HG02870 (cell line): ENCODE measurements at regions not wholly inside any gene's neighbourhood (a gene's known extent, or its start where the extent isn't known, plus 50 kb on each side); places are given as distances from the start of the nearest gene placed in this dataset.

Source experiments
- ATAC-seq: cut with Tn5 transposase; IDR thresholded peaks from one replicate; pipeline ENCODE4 v1.9.1; 2021; ENCODE audit warnings: mild to moderate bottlenecking, moderate library complexity; ENCODE audit not compliant: unreplicated experiment

DNA sequence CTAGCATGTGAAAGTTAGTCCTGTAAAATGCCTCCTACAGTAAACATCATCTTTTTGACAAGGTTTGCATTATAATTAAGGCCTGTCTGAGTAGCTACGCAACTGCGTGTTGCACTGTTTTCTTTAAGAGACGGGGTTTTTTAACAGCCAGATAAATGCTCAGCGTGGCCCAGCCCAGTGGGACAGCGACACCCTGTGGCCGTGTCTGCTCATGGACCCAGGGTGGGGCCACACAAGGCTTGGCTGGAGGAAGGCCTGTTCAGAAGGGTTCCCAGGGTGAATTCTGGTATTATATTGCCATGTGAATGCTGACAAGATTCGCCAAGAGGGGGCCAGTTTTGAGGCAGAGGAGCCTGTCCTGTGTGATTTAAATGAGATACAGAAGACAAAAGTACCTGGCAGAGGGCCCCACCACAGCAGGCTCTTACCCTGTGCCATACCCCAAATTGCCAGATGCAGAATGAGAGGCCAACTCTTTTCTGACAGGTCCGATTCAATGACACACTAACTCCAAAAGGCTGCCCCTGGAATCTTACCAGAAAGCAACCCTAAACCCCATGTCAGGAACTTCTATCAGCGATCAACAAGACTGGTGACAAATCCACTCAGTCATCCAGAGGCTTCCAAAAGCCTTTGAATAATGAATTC, 65.9 kb upstream of the IRX6 start:
- peak; percentile 76 for ATAC-seq

DNA sequence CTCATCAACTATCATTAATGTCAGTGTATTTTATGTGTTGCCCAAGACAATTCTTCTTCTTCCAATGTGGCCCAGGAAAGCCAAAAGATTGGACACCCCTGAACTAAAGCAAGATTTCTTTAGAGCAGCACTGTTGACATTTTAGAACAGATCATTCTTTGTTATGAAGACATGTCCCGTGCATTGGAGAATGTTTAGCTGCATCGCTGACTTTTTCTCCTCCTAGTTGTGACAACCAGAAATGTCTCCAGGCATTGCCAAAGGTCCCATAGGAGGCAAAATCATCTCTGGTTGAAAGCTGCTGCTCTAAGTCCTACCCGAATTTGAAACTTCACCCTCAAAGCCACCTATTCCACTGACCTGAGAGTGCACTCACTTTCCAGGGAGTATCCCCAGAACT, 62.7 kb upstream of the IRX6 start:
- ATAC-seq: no peak

DNA sequence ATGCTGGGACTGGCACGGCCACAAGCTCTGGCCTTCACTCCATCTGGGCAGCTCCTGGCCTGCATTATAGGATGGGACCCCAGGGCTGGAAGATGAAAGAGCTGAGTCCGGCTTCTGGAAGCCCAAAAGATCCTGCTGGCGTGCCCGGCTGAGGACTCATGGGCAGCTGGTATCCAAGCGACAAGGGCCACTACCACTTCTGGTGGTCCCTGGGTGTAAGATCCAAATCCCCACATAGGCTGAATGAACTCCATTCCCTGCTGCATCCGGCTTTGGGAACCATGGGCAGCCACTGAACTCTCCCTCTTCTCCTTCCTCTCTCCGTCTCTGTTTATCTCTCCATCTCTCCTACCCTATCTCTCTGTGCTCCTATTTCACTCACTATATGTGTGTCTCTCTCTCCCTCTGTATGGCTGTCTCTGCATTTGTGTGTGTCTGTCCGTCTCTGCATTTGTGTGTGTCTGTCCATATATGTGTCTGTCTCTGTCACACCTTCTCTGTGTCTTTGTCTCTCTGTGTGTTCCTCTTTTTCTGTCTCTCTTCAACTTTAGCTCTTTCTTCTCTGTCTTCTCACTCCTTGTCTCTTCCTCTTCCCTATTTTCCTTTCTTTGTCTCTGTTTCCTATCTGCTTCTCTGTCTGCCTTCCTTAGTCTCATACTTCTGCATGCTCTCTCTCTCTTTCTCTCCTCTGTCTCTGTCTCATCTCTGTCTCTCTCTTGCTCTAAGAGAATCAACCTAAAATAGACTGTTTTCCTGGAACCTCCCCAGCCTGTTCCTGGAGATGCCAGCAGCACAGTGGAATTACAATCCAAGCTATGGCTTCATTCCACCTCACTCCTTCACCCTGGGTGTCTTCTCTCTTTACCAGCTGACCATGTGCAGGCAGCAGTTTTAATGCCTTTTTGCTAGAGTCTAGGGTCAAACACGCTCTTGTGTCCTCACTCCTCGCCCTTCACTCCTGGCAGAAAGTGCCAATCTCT, 60.4 kb upstream of the IRX6 start:
- no peak for ATAC-seq

DNA sequence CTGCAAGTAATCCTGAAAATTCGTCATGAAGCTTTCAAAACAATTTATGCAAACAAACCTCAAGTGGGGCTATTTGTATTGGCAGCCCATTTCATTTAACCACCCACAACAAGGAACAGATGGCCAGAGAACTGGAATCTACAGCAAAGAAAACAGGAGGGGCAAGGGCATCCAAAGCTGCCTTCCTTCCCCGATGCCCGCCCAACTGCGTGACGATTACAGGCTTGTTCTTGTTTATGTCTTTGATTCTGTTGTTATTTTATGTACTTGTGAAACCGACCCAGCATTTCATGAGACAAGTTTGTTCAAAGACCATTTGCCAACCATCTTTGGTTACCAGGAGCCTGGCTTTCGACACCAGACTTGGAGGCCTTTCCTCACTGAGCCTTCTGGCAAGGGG, 59.1 kb upstream of the IRX6 start:
- no peak for ATAC-seq

DNA sequence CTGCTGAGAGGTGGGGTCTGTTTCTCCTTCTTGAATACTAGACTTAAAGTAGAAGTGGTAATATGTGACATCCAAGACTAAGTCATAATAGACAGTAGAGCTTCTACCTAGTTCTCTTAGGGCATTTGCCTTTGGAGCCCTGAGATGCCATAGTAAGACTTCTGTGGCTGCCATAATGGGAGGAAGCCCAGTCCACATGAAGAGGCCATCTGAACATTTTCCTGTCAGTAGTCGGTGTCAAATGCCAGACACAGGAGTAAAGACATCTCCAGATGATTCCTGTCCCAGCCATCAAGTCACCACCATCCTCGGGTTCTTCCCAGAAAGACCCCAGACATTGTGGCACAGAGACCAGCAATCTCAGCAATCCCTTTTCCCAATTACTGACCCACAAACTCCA, 58.1 kb upstream of the IRX6 start:
- no peak for ATAC-seq

DNA sequence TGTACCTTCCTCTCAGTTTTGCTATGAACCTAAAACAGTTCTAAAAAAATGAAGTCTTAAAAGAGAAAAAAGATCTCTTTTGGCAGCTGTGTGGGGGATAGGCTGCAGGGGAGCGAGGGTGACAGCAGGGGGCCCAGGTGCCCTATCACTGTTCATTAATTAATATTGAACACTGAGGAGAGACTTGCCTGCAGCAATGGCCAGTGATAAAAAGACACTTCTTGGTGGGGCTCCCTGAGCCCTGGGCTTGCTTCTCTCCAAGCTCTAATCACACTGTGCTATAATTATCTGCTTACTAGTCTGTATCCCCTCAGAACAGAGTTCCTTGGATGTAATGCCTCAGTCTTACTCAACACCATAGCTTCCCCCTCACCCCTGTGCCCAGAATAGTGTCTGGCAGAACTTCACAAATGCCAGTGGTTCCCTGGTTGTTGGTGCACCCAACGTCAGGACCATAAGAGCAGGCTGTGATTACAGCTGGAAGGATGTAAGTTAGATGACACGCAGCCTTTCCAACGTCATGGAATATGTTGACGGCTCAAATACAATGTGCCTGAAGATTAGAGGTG, 52.0 kb upstream of the IRX6 start:
- ATAC-seq: no peak

DNA sequence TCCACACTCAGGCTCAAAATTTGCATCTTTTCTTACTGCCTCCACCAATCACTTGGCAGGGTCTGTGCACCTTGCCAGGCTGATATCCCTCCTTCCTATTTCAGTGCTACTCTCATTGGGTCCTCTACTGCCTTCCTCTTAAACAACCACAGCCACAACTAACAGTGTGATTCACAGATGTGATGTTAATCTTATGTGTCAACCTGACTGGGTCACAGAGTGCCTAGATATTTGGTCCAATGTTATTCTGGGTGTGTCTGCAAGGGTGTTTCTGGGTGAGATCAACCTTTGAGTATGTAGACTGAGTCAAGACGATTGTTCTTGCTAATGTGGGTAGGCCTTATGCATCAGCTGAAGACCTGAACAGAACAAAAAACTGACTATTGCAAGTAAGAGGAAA, 51.3 kb upstream of the IRX6 start:
- ATAC-seq: no peak

- no peak for ATAC-seq
Observed at GRCh38 chr16:55273356-55273755, 50.6 kb upstream of the IRX6 start.

- ATAC-seq: no peak
Observed at GRCh38 chr16:55273959-55274358, 50.0 kb upstream of the IRX6 start.
